ENCODE measurements at regions not wholly inside any gene's neighbourhood (a gene's known extent, or its start where the extent isn't known, plus 50 kb on each side); places are given as distances from the start of the nearest gene placed in this dataset.

GRCh38 chr2:190810981-190811587 lies 69.5 kb upstream of the GLS start:
- no peak for DNase-seq

DNA sequence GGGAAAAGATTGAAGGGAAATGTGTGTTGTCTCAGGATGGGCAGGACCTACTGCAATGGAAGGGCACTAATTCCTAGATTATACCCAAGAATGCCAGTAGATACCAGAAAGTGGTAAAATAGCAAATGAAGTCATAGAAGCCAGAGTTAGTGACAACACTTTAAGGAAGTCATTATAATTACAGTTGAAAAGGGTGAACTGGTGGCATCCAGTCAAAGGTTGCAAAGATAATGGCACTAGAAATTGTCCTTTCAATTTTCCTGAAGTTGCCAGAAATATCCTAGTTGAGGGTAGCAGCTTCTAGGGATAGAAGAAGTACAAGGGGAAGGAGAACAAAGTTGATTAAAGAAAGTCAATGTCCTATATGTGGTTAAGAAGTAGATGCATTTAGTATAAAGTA lies 68.8 kb upstream of the GLS start:
- DNase-seq, result no peak

DNA sequence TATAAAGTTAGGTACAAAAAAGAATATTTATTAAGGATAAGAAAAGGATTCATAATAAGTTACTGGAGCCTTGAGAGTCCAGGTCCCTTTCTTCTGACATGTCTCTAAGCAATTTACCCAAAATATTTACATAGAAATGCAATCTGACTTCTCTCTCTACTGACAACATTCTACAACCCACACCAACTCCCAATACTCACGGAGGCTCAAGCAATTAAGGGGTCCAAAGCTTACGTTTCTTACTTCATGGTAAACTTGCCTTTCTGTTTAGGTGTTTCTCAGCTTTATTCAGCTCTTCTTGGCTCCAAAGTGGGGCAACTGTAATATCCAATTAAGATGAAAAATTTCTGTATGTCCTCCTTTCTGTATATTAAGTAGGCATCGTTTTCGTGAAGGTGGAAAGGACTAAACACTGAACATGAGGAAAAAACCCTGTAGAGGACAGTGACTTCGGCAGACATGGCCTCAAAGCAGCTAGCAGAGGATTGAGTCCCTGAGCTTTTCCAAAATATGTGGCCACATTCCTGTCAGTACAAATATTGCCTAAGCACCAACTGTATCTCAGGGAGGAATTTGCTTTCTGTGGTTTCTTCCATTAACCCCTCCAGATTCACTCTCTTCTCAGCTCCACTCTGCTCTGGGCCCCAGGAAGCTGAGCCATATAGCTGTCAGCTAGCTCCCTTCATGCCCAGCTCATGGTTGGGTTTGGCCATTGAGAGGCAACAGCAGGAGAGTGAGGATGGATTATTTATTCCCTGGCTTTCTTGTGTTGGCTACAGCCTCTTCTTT lies 67.9 kb upstream of the GLS start:
- DNase-seq, result no peak

DNA sequence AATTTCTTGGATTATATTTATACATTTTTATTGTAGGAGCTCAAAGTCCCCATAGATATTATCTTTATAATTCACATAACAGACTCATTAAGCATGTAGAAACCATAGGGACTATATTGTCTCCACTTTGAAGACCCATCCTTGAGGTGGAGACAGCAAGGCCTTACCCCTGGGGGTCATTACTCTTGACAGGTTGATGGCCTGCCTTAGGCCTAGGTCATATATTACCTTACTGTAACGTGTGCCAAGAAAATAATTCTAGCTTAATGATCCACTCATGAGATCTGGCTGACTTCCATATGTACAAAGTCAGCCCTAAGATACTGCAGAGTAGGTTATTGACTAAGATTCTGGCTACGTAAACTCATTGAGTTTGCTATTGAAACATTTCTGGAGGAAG lies 65.4 kb upstream of the GLS start:
- no peak for DNase-seq

GRCh38 chr2:190817082-190817481 lies 63.5 kb upstream of the GLS start:
- DNase-seq, result no peak

- peak; percentile 55 for DNase-seq
These were observed 60.8 kb upstream of the GLS start for GRCh38 chr2:190819840-190820301.

- no peak for DNase-seq
These were observed 60.2 kb upstream of the GLS start for GRCh38 chr2:190820416-190820815.

DNA sequence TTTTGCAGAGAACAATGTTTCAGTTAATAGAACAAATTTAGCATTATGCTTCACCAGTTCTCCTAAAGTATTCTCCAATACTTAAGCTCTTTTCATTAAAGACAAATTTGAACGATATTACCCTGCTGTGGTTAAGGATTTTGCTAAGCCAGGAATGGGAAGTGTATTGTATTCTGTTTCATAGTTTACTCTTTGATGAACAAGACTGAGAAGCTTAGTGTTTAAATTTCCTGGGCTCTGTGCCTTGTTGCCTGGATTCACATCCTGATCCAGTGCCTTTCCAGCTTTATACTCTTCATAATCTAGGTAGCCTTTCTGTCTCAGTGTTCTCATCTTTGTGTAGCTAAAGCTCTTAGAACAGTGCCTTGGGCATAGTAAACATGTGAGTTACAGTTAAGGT lies 58.6 kb upstream of the GLS start:
- DNase-seq, result no peak

DNA sequence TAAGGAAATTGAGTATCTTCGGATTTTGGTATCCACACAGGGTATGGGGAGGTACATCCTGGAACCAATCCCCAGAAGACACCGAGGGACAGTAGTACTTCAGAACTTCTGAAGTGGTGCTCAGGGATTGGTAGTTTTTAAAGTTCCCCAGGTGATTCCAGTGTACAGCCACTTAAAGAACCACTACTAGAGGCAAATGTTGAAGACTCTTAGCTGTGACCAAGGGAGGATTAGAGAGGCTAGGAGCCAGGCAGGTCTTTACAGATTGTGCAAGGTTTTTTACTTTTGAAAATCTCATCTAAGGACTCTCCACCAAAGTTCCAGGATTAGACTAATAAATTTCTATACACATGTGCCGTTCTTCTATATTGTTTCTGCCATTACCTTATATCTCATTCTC lies 52.9 kb upstream of the GLS start:
- DNase-seq, result no peak

DNA sequence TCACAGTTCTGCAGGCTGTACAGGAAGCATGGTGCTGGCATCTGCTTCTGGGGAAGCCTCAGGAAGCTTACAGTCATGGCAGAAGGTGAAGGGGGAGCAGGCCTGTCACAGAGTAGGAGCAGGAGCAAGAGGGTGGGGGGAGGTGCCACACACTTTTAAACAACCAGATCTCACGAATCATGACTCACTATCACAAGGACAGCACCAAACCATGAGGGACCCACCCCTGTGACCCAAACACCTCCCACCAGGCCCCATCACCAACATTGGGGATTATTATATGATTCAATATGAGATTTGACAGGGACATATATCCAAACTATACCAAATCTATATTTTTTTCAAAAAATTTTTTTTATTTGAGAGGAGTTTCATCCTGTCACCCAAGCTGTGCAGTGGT lies 51.0 kb upstream of the GLS start:
- no peak for DNase-seq
